SU-DHL-6 (cell line): ENCODE measurements at regions not wholly inside any gene's neighbourhood (a gene's known extent, or its start where the extent isn't known, plus 50 kb on each side); places are given as distances from the start of the nearest gene placed in this dataset.

ENCODE experiments used
- H2AFZ ChIP-seq: fragments of 200-600 bp; sonication (generic); 2 replicates; pipeline ENCODE4 v1.6.1; 2014; ENCODE audit warnings: low read depth, mild to moderate bottlenecking, moderate library complexity, mixed read lengths, antibody characterized with exemption, low read length; ENCODE audit not compliant: severe bottlenecking
- H3F3A ChIP-seq: fragments of 200-600 bp; shearing (Covaris generic); 2 replicates; pipeline ENCODE4 v1.6.0; 2016; ENCODE audit warnings: antibody characterized with exemption, mild to moderate bottlenecking; ENCODE audit not compliant: insufficient read depth
- H3K27ac ChIP-seq: fragments of 200-600 bp; sonication (generic); 2 replicates; pipeline ENCODE4 v1.5.1; 2016; ENCODE audit warnings: low read depth, mild to moderate bottlenecking, low read length, moderate library complexity, mixed read lengths
- H3K27me3 ChIP-seq: fragments of 200-600 bp; sonication (generic), shearing (Covaris generic); 2 replicates; pipeline ENCODE4 v1.6.0; 2014; ENCODE audit warnings: mild to moderate bottlenecking, low read length
- H3K36me3 ChIP-seq: fragments of 200-600 bp; sonication (generic); 2 replicates; pipeline ENCODE4 v1.6.1; 2014; ENCODE audit warnings: mild to moderate bottlenecking, low read length, mixed read lengths
- H3K4me2 ChIP-seq: fragments of 300-600, 200-600 bp; shearing (Covaris generic), sonication (generic); 2 replicates; pipeline ENCODE4 v1.6.0; 2014; ENCODE audit warnings: low read length, low read depth, mild to moderate bottlenecking; ENCODE audit not compliant: poor library complexity, severe bottlenecking
- H3K4me3 ChIP-seq: fragments of 200-600 bp; sonication (generic); 2 replicates; pipeline ENCODE4 v1.5.1; 2014; ENCODE audit warnings: antibody characterized with exemption, low read length, mild to moderate bottlenecking, mixed read lengths; ENCODE audit not compliant: insufficient read depth, poor library complexity, severe bottlenecking
- H3K79me2 ChIP-seq: fragments of 200-600 bp; sonication (generic); 2 replicates; pipeline ENCODE4 v1.6.1; 2014; ENCODE audit warnings: mild to moderate bottlenecking, low read length, moderate library complexity; ENCODE audit not compliant: insufficient read depth
- H3K9ac ChIP-seq: fragments of 200-600 bp; sonication (generic); 2 replicates; pipeline ENCODE4 v1.7.0; 2014; ENCODE audit warnings: mild to moderate bottlenecking, low read length
- H3K9me2 ChIP-seq: fragments of 200-600 bp; sonication (generic); replicated peaks from 2 replicates; pipeline ENCODE4 v1.6.1; 2014; ENCODE audit warnings: low read length; ENCODE audit not compliant: insufficient read depth
- H3K9me3 ChIP-seq: fragments of 200-600 bp; sonication (generic); 2 replicates; pipeline ENCODE4 v1.6.1; 2014; ENCODE audit warnings: low read length, mixed read lengths; ENCODE audit not compliant: insufficient read depth
- H4K20me1 ChIP-seq: fragments of 200-600 bp; sonication (generic); 2 replicates; pipeline ENCODE4 v1.6.1; 2014; ENCODE audit warnings: low read depth, mild to moderate bottlenecking, antibody characterized with exemption, low read length, moderate library complexity, mixed read lengths
- CTCF ChIP-seq: fragments of 200-600 bp; sonication (generic); IDR thresholded peaks from one replicate; pipeline ENCODE4 v1.5.1; 2017; ENCODE audit warnings: antibody characterized with exemption, mild to moderate bottlenecking, low read length, moderate library complexity; ENCODE audit not compliant: insufficient read depth, poor library complexity, severe bottlenecking
- EZH2phosphoT487 ChIP-seq: fragments of 200-600 bp; sonication (generic), shearing (Covaris generic); conservative IDR thresholded peaks from 2 replicates; pipeline ENCODE4 v1.6.1; 2018; ENCODE audit warnings: mild to moderate bottlenecking, antibody characterized with exemption, low read length, moderate library complexity, mixed read lengths

DNA sequence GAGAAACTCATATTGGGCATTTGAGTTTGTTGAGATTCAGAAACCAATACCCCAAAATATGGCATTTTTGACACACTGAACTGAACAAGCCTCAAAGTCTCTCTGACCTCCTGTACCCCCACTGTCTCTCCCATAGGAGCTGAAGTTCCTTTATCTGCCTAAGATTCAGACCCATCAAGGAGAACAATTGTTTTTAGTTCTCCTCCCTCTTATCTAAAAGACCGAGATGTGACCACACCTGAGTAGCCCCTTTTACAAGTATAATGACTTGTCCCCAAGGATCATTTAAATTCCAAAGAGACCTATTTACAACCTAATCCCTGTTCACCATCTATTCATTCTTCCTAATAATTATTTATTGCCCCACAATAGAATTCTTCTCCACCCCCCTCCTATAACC lies 122.1 kb upstream of the PLAAT1 start:
- H3K79me2 ChIP-seq = no peaks in the 10 kb centered on the region
- no peaks in the 10 kb centered on the region for H3K9me2 ChIP-seq
- H3K27ac ChIP-seq = no peak overlapping the region
- H3K4me3 ChIP-seq = no peak overlapping the region
- H3K4me2 ChIP-seq = no peak overlapping the region
- H4K20me1 ChIP-seq = no peaks in the 10 kb centered on the region
- no peak overlapping the region for H3K9ac ChIP-seq
- no peak overlapping the region for H2AFZ ChIP-seq
- no peaks in the 10 kb centered on the region for H3K9me3 ChIP-seq
- H3K36me3 ChIP-seq = no peaks in the 10 kb centered on the region
- TF ChIP-seq EZH2phosphoT487 (no peak), CTCF (no peak)
- H3F3A ChIP-seq = no peaks in the 10 kb centered on the region
- H3K27me3 ChIP-seq = no peaks in the 10 kb centered on the region

DNA sequence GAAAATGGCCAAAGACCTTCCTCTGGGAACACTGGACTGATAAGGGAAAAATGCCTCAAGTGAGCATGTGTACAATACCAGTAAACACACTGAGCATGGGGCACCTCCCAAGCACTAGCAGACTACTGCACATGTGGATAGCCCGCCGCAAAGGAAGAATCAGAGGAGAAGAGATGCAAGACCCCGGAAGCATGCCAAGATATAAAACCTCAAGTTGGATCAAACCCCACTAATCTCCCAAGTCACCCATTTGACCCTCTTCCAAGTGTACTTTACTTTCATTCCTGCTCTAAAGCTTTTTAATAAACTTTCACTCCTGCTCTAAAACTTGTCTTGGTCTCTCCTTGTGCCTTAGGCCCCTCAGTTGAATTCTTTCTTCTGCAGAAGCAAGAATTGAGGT lies 121.1 kb upstream of the PLAAT1 start:
- no peaks in the 10 kb centered on the region for H3K9me2 ChIP-seq
- no peak overlapping the region for H3K27ac ChIP-seq

DNA sequence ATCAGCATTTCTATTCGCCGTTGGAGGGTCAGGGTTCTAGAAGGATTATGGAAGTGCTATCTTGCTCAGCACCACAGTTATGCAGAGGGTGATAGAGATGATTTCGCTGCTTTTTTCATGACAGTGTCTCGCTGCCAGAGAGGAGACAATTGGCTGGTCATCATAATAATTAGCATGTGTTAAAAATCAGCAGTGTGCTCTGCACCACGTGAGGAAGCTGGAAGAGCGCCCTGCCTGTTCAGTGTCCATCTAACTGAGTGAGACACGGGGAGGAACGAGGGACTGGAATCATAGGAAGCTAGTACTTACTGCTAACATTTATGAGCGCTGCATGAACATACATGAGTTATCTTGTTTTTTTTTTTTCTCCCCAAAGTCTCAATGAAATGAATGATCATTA lies 116.2 kb upstream of the PLAAT1 start:
- Histone ChIP-seq H2AFZ (no peak overlapping the region), H3K36me3 (no peaks in the 10 kb centered on the region), H3K4me3 (no peak overlapping the region), H3K9me2 (no peaks in the 10 kb centered on the region), H3K9me3 (no peaks in the 10 kb centered on the region), H3K27me3 (no peaks in the 10 kb centered on the region), H3K79me2 (no peaks in the 10 kb centered on the region), H3K9ac (no peak overlapping the region), H3K27ac (no peak overlapping the region), H3F3A (no peaks in the 10 kb centered on the region), H4K20me1 (no peaks in the 10 kb centered on the region), H3K4me2 (no peak overlapping the region)
- TF ChIP-seq CTCF (no peak), EZH2phosphoT487 (no peak)

More for the DNA sequence above, 121.1 kb upstream of the PLAAT1 start:
- Histone ChIP-seq H3K4me3 (no peak overlapping the region), H3K27me3 (no peaks in the 10 kb centered on the region), H2AFZ (no peak overlapping the region), H3K9me3 (no peaks in the 10 kb centered on the region), H3K9ac (no peak overlapping the region), H3K4me2 (no peak overlapping the region), H3K79me2 (no peaks in the 10 kb centered on the region), H3K36me3 (no peaks in the 10 kb centered on the region), H3F3A (no peaks in the 10 kb centered on the region), H4K20me1 (no peaks in the 10 kb centered on the region)
- TF ChIP-seq CTCF (no peak), EZH2phosphoT487 (no peak)
